Kidney tubule cell (primary cell): ENCODE measurements at regions not wholly inside any gene's neighbourhood (a gene's known extent, or its start where the extent isn't known, plus 50 kb on each side); places are given as distances from the start of the nearest gene placed in this dataset.
A peak's percentile ranks its signal among the peaks of the same experiment; 100 is the strongest.

ENCODE experiments used
- DNase-seq: peaks from one replicate; pipeline ENCODE4 v3.0.0-alpha.2; 2018; ENCODE audit warnings: low spot score

GRCh38 chr3:155029941-155030340, 50.2 kb upstream of the MME start:
- DNase-seq: no peak

DNA sequence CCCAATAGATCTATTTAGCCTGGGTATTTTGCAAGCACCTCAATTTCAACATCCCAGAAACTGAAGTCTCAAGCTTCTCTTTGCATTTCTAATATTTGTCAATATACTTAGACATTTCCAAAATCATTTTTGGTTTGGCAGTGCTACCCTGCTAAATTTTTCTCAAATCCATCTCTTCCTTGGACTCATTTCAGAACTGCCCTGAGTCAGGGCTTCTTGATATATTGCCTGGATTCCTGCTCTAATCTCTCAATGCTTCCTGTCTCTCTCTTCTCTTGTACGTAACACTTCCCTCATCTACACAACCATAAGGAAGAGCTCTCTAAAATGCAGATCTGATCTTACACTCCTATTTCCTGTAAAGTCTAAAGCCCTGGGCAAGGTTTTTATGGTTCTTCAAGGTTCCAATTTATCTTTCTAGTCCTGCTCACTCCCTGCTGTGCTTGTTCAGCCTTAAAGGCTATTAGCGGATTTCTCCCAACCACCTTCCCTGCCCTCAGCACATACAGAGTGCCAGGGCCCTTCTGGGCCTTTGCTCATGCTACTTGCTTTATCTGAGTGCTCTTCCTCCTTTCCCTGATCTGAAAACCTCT, 53.0 kb upstream of the MME start:
- no peak for DNase-seq

- DNase-seq: no peak
Observed at GRCh38 chr3:155024006-155024638, 56.0 kb upstream of the MME start.

DNA sequence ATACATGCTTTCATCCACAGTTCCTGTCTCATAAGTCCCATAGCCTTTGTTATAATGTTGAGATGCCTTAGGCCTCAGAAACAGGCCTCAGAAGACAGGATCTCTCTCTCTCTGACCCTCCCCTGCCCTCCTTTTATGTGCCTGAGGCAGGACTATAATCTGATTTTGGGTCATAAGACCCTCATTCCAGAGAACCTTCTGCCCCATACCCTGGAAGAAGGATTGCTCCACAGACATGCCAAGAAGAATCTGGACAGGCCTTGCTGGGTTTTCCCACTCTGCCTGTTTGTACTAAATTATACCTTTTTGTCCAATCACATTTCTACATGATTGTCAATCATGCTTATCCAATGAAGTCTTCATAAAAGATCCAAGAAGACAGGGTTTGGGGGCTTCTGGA, 57.2 kb upstream of the MME start:
- DNase-seq: no peak

- peak; percentile 31 for DNase-seq
Observed at GRCh38 chr3:155019575-155019974, 60.5 kb upstream of the MME start.

- DNase-seq: peak; percentile 61
Observed at GRCh38 chr3:155018621-155019330, 61.3 kb upstream of the MME start.

- DNase-seq: no peak
Observed at GRCh38 chr3:155015776-155016436, 64.2 kb upstream of the MME start.

DNA sequence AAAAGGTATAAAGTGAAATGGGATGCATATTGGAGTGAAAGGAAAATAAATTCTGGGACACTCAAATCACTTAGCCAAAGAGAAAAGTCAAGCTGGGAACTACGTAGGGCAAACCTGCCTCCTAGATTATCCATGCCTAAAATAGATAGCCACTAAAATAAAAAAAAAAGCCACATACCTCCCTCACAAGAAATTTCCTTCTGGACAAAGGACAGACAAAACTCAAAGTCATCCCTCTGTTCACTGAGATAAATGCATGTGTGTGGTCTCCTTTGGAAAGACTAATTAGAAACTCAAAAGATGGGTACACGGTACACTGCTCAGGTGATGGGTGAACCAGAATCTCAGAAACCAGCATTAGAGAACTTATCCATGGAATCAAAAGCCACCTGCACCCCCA, 65.2 kb upstream of the MME start:
- no peak for DNase-seq

- no peak for DNase-seq
Observed at GRCh38 chr3:155013427-155013826, 66.7 kb upstream of the MME start.

- DNase-seq: no peak
Observed at GRCh38 chr3:155012584-155012983, 67.5 kb upstream of the MME start.

DNA sequence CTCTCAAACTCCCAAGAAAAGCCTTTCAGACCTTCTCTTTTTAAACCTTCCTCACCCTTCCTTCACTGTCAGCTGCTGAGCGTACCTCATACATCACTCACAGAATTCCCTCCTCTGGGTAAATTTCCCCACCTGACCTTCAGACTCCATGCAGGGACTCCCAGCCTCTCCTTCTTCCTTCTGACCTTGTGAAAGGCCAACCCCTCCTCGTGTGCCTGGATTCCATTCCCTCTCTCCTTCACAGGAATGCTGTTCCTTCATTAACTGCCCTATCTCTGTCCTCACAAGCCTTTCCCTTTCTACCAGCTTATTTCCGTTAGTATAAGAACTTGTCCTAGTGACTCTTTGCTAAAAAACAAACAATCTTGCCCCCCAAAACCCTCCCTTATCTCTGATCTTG, 69.7 kb upstream of the MME start:
- no peak for DNase-seq

DNA sequence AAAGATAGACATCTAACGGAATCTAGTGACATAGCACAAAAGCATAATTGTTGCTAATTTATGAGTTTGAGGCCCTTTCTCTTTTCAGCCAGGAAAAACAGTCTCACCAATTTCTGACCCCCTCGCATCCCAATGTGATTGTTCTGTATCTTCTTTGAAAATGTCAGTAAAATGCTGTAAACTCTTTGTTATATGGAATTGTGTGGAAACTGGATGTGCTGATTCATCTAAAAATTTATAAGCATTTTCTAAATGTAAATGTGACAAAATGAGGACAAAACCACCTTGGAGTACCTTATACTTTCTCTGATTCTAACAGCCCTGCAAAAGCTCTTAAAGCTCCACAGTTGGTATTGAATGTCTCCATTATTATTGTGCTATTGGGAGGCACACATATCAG, 70.9 kb upstream of the MME start:
- DNase-seq: no peak

DNA sequence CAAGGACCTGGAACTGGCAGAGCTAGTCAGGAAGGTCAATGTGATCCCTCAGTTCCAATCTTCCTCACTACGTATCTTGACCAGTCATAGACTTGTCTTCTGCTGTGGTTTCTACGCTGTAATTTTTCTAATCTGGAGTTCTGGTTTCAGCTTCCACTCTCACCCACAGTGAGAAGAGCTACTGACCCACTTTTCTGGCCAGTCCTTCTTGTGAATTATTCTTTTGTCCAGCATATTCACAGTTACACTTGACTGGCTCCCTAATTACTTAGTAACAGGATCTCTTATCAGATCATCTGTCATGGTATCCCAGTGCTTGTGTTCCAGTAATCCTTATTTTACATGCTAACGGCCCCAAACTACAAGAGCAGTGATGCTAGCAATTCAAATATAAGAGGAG, 72.4 kb upstream of the MME start:
- DNase-seq: peak; percentile 25

- no peak for DNase-seq
Observed at GRCh38 chr3:155001289-155002010, 78.7 kb upstream of the MME start.

DNA sequence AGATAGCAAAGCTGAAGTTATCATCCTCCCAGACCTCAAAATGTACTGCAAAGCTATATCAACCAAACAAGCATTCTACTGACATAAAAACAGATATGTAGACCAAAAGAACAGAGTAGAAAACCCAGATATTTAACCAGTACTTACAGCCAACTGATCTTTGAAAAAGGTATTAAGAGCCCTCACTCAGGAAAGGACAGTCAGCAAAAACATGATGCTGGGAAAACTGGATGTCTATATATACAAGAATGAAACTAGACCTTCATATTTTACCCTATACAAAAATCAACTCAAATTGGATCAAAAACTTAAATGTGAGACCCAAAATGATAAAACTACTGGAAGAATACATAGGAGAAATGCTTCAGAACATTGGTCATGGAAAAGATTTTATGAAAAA, 87.5 kb upstream of the MME start:
- DNase-seq: no peak

DNA sequence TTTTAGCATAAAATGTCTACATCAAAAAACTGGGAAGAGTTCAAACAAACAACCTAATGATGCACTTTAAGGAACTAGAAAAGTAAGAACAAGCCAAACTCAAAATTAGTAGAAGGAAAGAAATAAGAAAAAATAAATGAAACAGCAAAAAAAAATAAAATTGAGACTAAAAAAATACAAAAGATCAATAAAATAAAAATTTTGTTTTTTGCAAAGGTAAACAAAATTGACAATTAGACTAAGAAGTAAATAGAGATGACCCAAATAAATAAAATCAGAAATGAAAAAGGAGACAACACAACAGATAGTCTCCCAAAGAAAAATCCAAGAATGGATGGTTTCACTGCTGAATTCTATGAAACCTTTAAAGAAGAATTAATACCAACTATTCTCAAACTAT, 89.6 kb upstream of the MME start:
- no peak for DNase-seq

- no peak for DNase-seq
Observed at GRCh38 chr3:154987846-154988245, 92.3 kb upstream of the MME start.

DNA sequence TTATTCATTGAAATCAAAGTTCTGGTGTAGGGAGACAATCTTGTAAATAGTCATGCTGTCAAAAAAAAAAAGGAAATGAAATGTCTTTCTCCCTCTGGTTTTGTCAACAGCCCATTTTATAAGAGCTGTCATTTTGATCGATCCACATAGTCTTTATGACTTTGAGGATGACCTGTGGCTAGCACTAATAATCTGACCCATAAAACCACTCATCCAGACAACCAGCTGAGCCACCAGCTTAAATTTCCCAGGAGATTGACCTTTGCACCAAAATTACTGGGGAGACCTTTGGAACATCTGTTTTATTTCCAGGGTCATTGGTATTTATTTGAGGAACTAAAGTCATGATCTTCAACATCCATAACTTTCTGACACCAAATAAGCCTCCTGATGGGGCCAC, 98.5 kb upstream of the MME start:
- no peak for DNase-seq

GRCh38 chr3:154981201-154981600, 98.9 kb upstream of the MME start:
- no peak for DNase-seq

DNA sequence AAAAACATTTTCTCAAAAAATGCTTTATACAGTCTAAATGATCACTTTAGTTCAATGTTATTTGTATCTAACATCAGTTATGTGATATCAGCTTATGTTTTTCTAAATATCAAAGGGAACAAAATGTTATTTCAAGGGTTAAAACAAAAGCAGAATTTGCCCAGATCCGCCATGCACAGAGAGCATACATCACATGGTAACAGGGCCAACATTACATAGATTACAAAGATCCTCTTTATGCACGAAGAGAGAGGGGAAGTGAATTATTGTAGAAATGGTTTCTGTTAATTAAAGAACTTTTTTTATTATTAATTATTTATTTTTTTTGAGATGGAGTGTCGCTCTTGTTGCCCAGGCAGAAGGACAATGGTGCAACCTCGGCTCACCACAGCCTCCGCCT, 100.8 kb upstream of the MME start:
- DNase-seq: no peak

DNA sequence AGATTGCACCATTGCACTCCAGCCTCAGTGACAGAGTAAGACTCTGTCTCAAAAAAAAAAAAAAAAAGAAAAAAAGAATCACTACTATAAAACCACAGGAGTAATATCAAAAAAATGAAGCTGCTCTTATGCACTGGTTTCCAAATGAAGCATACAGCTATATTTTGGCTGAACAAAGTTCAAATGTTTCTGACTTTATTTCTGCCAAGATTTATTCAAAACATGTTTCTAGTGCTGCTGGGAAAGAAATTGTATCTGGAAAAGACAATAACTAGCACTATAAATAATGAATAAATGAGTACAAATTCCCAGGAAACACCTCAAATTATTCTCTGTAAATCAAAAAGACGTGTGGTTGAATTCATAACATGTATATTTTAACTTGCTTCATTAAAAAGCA, 102.5 kb upstream of the MME start:
- DNase-seq: no peak
